GM18861 (cell line): ENCODE measurements at regions not wholly inside any gene's neighbourhood (a gene's known extent, or its start where the extent isn't known, plus 50 kb on each side); places are given as distances from the start of the nearest gene placed in this dataset.

Experiments
- ATAC-seq: cut with Tn5 transposase; IDR thresholded peaks from one replicate; pipeline ENCODE4 v1.9.1; 2021; ENCODE audit not compliant: unreplicated experiment

DNA sequence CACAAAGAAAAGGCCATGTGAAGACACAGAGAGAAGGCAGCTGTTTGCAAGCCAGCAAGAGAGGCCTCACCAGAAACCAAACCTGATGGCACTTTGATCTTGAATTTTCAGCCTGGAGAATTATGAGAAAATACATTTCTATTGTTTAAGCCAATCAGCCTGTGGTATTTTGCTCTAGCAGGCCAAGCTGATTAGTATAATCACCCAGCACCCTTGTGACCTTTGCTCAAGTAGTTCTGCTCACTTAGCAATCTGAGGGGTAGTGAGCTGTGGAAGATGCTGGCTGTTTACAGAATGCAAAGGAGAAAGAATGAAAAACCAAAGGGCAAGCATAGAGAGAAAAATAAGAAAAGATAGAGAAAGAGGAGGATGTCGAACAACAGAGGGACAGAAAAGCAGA is 396.4 kb upstream of the BOD1L1 start:
- no peak for ATAC-seq

DNA sequence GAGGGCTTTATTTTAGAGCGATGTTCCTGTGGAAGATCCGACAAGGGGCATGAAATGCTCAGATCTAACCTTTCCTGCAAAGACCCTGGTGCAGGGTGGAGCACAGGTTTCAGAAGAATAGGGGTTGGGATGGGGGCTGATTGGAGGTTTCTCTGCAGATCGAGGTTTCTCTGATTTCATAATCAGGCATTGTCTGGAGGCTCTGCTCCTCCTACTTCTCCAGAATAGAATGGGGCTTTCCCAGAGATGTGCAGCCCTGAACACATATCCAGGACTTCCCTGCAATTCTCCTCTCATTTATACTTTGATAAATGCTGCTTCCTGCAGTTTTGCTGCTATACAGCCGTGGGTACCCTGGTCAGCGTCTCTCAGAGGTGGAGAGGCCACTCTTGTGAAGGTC is 397.6 kb upstream of the BOD1L1 start:
- ATAC-seq, result no peak

GRCh38 chr4:14025891-14026290 is 398.4 kb upstream of the BOD1L1 start:
- ATAC-seq, result no peak

DNA sequence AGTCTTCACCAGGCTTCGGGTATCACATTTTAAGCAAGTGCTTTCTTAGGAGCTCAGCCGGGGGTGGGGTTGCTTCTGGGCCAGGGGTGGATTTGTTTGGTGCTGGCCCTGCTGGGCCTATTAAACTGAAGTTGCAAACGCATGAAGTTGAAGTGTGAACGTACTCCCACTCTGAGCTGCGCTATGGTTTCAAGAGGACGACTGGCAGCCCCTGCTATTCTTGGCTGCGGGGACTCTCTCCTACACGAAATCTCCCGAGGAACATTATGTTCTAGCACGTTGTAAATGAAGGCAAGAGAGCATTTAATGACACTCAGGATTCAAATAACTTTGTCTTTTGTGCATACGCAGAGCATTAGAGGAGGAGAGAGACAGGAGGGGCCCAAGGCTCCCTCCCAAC is 401.3 kb upstream of the BOD1L1 start:
- ATAC-seq, result no peak

DNA sequence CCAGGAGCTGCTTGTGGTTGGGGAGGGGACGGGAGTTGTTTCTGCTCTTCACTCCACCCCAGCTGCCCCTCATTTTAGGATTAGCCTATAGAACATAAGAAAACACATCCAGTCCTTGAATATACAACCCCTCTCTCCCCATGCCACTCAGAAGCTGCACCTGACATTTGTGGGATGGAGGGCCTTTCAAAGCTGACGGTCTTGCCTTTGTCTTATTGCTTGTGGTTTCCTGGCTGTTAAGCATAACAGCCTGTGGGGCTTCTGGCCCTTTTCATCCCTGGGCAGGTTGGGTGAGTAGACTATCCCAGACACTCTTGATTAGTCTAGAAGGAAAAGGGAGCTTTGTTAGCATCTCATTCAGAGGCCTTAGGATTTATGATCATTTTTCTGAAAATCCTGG is 407.6 kb upstream of the BOD1L1 start:
- no peak for ATAC-seq

DNA sequence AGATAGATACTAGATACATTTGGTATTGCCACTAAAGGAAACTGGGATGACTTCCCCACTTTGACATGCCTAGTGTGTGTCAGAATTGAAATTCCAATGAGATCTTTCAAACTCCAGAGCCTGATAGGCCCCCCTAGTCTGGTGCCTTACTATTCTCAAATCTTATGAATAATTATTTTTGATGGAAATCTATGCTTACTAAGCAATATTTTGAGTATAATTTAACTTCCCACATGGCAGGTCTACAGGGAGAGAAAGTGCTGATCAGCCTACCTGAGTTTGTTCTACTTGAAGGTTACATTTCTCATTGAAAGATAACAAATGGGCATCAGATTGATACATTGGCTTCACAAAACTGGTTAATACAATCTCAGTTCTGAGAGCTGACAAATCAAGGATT is 415.7 kb upstream of the BOD1L1 start:
- ATAC-seq, result no peak

GRCh38 chr4:14046642-14047041 is 419.1 kb upstream of the BOD1L1 start:
- no peak for ATAC-seq

- ATAC-seq, result no peak
Measured at GRCh38 chr4:14047840-14048239, 420.3 kb upstream of the BOD1L1 start.

DNA sequence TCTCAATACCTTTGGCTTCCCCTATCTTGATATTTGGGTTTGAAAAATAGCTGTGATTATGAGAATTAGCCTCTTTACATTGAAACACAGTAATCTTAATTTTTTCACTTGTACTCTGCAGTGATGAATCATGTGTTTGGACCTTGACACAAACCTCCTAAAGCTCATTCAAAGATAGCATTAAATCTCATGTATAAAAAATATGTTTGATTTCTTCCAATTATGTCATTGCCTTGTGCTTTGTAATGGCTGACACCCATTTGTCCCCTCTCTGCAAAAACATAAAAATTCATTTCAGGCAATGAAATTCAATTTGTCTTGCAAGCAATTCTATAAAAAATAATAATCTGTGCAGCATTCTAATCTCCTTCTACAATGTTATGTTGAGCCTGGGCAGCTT is 422.4 kb upstream of the BOD1L1 start:
- ATAC-seq, result no peak

- ATAC-seq, result no peak
Measured at GRCh38 chr4:14053291-14053690, 425.8 kb upstream of the BOD1L1 start.

GRCh38 chr4:14054391-14054790 is 426.9 kb upstream of the BOD1L1 start:
- ATAC-seq, result no peak

GRCh38 chr4:14059006-14059405 is 431.5 kb upstream of the BOD1L1 start:
- ATAC-seq, result no peak

GRCh38 chr4:14064984-14065383 is 437.5 kb upstream of the BOD1L1 start:
- ATAC-seq, result no peak

GRCh38 chr4:14065406-14065805 is 437.9 kb upstream of the BOD1L1 start:
- no peak for ATAC-seq

DNA sequence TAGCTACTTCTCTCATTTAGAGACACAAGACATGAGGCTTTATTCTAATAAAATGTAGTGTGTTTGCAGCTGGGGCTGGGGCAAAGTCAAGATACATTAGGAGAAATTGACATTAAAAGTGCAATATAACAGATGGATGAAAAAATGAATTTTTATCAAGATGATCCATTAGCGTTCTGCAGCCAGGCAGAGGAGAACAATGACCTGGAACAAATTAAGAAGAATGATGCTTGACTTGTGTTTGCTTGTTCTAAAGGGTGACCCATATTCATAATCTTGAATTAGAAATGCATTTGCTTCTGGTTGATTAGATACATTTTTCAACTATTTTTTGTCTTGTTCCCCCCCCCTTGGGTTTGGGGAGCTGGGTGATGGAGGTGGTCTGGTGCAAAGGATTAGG is 439.5 kb upstream of the BOD1L1 start:
- ATAC-seq, result no peak

- ATAC-seq, result no peak
Measured at GRCh38 chr4:14069886-14070285, 442.4 kb upstream of the BOD1L1 start.

- no peak for ATAC-seq
Measured at GRCh38 chr4:14070289-14070880, 442.9 kb upstream of the BOD1L1 start.

DNA sequence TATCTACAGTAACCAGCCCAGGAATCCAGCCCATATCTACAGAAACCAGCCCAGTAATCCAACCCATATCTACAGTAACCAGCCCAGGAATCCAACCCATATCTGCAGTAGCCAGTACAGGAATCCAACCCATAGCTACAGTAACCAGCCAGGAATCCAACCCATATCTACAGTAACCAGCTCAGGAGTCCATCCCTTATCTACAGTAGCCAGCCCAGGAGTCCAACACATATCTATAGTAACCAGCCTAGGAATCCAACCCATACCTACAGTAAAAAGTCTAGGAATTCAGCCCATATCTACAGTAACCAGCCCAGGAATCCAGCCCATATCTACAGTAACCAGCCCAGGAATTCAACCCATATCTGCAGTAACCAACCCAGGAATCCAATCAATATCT is 445.0 kb upstream of the BOD1L1 start:
- no peak for ATAC-seq

GRCh38 chr4:14076776-14077175 is 449.3 kb upstream of the BOD1L1 start:
- no peak for ATAC-seq

- ATAC-seq, result no peak
Measured at GRCh38 chr4:14078326-14078725, 450.8 kb upstream of the BOD1L1 start.

- ATAC-seq, result no peak
Measured at GRCh38 chr4:14079601-14080000, 452.1 kb upstream of the BOD1L1 start.

- no peak for ATAC-seq
Measured at GRCh38 chr4:14083150-14083549, 455.6 kb upstream of the BOD1L1 start.

DNA sequence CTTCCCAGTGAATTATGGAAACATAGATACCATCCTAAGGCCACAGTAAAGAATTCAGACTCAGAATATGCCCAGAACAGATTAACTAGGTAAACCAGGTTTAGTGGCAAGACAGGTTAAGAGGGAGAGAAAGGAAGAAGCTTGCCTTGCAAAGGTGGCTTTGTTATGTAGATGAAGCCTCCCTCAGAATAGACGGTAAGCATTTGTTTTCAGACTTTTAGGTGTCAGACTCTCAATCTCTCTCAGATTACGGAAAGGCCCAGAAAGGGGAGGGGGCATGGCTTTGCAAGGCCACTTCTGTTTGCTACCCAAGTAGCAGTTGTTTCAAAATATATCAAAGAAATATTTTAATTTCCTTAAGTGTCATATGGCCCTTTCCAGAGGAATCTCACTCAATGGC is 457.1 kb upstream of the BOD1L1 start:
- ATAC-seq, result no peak

DNA sequence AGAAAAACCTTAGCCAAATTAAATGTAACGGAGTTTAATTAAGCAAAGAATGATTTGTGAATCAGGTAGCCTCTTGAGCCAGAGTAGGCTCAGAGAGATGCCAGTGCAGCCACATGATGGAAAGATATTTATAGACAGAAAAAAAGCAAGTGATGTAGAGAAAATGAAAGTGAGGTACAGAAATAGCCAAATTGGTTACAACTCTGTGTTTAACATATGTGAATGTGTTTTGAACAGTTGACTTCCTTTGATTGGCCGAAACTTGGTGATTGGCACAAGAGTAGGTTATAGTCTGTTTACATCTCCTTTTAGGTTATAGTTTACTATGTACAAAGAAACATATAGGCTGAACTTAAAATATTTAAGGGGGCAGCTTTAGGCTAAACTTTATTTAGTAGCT is 459.9 kb upstream of the BOD1L1 start:
- peak; percentile 94 for ATAC-seq
